GM23248 (cell line): ENCODE measurements at regions not wholly inside any gene's neighbourhood (a gene's known extent, or its start where the extent isn't known, plus 50 kb on each side); places are given as distances from the start of the nearest gene placed in this dataset.

ENCODE experiments used
- EZH2 ChIP-seq: fragments of 200-600 bp; sonication (generic); IDR thresholded peaks from 2 replicates; pipeline ENCODE4 v1.6.1; 2018; ENCODE audit warnings: antibody characterized with exemption, mild to moderate bottlenecking; ENCODE audit not compliant: insufficient read depth, poor library complexity, severe bottlenecking
- EZH2phosphoT487 ChIP-seq: fragments of 200-600 bp; sonication (generic); IDR thresholded peaks from 2 replicates; pipeline ENCODE4 v1.6.1; 2018; ENCODE audit warnings: antibody characterized with exemption, moderate library complexity, mild to moderate bottlenecking, low read depth; ENCODE audit not compliant: insufficient read depth

DNA sequence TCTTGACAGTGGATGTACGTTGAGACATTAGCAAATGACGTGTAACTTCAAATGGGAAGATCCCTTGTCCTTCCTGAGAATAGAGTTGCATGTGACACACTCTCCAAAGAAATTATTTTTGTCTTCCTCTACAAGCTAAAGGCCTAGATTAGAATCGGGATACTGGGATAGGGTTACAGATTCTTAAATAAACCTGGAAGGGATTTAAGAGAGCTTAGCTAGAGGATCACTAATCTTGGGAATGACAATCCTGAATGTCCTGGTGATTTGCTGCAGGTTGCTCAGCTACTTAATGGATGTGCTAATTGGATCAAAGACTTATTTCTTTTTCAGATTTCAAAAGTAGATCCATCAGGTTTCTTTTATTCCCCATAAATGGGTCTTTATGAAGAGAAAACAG lies 101.9 kb downstream of the KCNJ2 start:
- TF ChIP-seq EZH2phosphoT487 (no peak), EZH2 (no peak)
